GM12878 (cell line): ENCODE measurements at regions not wholly inside any gene's neighbourhood (a gene's known extent, or its start where the extent isn't known, plus 50 kb on each side); places are given as distances from the start of the nearest gene placed in this dataset.

Experiments used
- ATAC-seq: fragments of 200-7000 bp; cut with Tn5 transposase; 3 replicates; pipeline ENCODE4 v1.9.1; 2020; ENCODE audit warnings: mild to moderate bottlenecking, moderate library complexity
- BruUV-seq: library from RNA; stranded (reverse); fragments of 400-500 nt; replicated peaks from 2 replicates; lab custom pipeline; 2021; lab: Mats Ljungman, UMichigan
- CTCF ChIA-PET: fragments of 300-600 bp; sonication (Branson Sonifier 250); formaldehyde crosslinking; extraction: SDS; loops from one replicate; lab custom pipeline; 2021; ENCODE audit warnings: inconsistent platforms; lab: Yijun Ruan, JAX
- POLR2A ChIA-PET: fragments of 350-600 bp; formaldehyde crosslinking; extraction: SDS; loops from one replicate; lab custom pipeline; 2021; ENCODE audit warnings: inconsistent platforms; lab: Charles Lee
- RAD21 ChIA-PET: fragments of 300-600 bp; sonication (Branson Sonifier 250); formaldehyde crosslinking; loops from one replicate; lab custom pipeline; 2023; ENCODE audit warnings: antibody characterized with exemption; ENCODE audit not compliant: unreplicated experiment; lab: Charles Lee
- SMC1A ChIA-PET: fragments of 300-600 bp; sonication (Branson Sonifier 250); formaldehyde crosslinking; loops from one replicate; lab custom pipeline; 2023; ENCODE audit not compliant: unreplicated experiment, uncharacterized antibody; lab: Charles Lee
- DNase-seq: peaks from one replicate; pipeline ENCODE4 v3.0.0-alpha.2; 2011; ENCODE audit warnings: low read depth, low spot score
- FAIRE-seq: peaks from 3 replicates; lab custom pipeline; 2011; peaks lifted over from hg19 to GRCh38; lab: Jason Lieb, UNC
- H2AFZ ChIP-seq: 2 replicates; pipeline ENCODE4 v1.6.0; 2011; ENCODE audit warnings: low read depth, low read length, control low read depth; ENCODE audit not compliant: control insufficient read depth
- H3K27ac ChIP-seq: 2 replicates; pipeline ENCODE4 v1.5.1; 2011; ENCODE audit warnings: control low read depth; ENCODE audit not compliant: control insufficient read depth, insufficient read depth
- H3K27me3 ChIP-seq, 2 experiments: replicated peaks in 1 of 2; 2 replicates each; pipeline versions ENCODE4 v1.6.0 to v1.6.1; 2011; ENCODE audit warnings: low read length in 1 of 2; ENCODE audit not compliant: control insufficient read depth in 2 of 2, insufficient read depth in 2 of 2
- H3K36me3 ChIP-seq, 2 experiments: 2 replicates each; pipeline ENCODE4 v1.5.1; 2011; ENCODE audit warnings: low read length in 1 of 2; ENCODE audit not compliant: control insufficient read depth in 2 of 2, insufficient read depth in 2 of 2
- H3K4me1 ChIP-seq: 2 replicates; pipeline ENCODE4 v1.6.1; 2011; ENCODE audit warnings: mild to moderate bottlenecking, low read length, moderate library complexity, mixed read lengths; ENCODE audit not compliant: control insufficient read depth, insufficient read depth
- H3K4me2 ChIP-seq: 2 replicates; pipeline ENCODE4 v1.6.0; 2011; ENCODE audit warnings: control low read depth; ENCODE audit not compliant: control insufficient read depth, insufficient read depth
- H3K4me3 ChIP-seq: fragments of 200-600 bp; sonication (generic); 2 replicates; pipeline ENCODE4 v1.5.1; 2016
- H3K79me2 ChIP-seq: 2 replicates; pipeline ENCODE4 v1.6.0; 2011; ENCODE audit warnings: low read length; ENCODE audit not compliant: control insufficient read depth, insufficient read depth
- H3K9ac ChIP-seq: 2 replicates; pipeline ENCODE4 v1.8.0; 2011; ENCODE audit warnings: low read length, control low read depth, mixed read lengths; ENCODE audit not compliant: control insufficient read depth, insufficient read depth
- H3K9me3 ChIP-seq: replicated peaks from 3 replicates; pipeline ENCODE4 v1.5.1; 2011; ENCODE audit warnings: mild to moderate bottlenecking, low read length; ENCODE audit not compliant: control insufficient read depth, insufficient read depth
- H4K20me1 ChIP-seq: 2 replicates; pipeline ENCODE4 v1.6.0; 2011; ENCODE audit not compliant: control insufficient read depth, insufficient read depth
- CBFB ChIP-seq: IDR thresholded peaks from 2 replicates; pipeline ENCODE4 v1.6.1; 2016; ENCODE audit warnings: antibody characterized with exemption, low read depth
- E2F8 ChIP-seq: fragments of 450-650 bp; IDR thresholded peaks from 2 replicates; pipeline ENCODE4 v1.6.1; 2018; ENCODE audit warnings: mild to moderate bottlenecking, low read depth, moderate library complexity; ENCODE audit not compliant: partially characterized antibody
- EZH2 ChIP-seq: IDR thresholded peaks from 2 replicates; pipeline ENCODE4 v1.6.1; 2012; ENCODE audit warnings: low read depth, mild to moderate bottlenecking, control low read depth, inconsistent platforms, low read length, borderline replicate concordance; ENCODE audit not compliant: control insufficient read depth
- NBN ChIP-seq: fragments of 450-650 bp; IDR thresholded peaks from 2 replicates; pipeline ENCODE4 v1.6.1; 2016
- PBX3 ChIP-seq: IDR thresholded peaks from 2 replicates; pipeline ENCODE4 v1.6.1; 2011; ENCODE audit warnings: mild to moderate bottlenecking, low read depth, low read length, moderate library complexity; ENCODE audit not compliant: insufficient replicate concordance
- YY1 ChIP-seq: IDR thresholded peaks from 2 replicates; pipeline ENCODE4 v1.6.1; 2011; ENCODE audit warnings: low read depth, mild to moderate bottlenecking, low read length
- WGBS: methylation state at CpG from one replicate; pipeline ENCODE4 v1.1.6; 2016; ENCODE audit warnings: low lambda C conversion rate; ENCODE audit not compliant: insufficient replicate concordance, insufficient coverage; ENCODE audit errors: missing lambda C conversion rate; 5-methylcytosine and 5-hydroxymethylcytosine counted together
- in situ Hi-C: fragments of 300-500 bp; cut with MboI; formaldehyde crosslinking; loops from 9 replicates; pipeline ENCODE4 v1.14.3; 2018; ENCODE audit warnings: mixed read lengths
- intact Hi-C: fragments of 100-400 bp; cut with micrococcal nuclease; formaldehyde crosslinking; loops from one replicate; pipeline ENCODE4 v1.14.2; 2022; ENCODE audit not compliant: unreplicated experiment

- POLR2A ChIA-PET: no interaction called here
- Histone ChIP-seq H3K4me1 (no peaks in the 10 kb centered on the region), H3K9me3 (no peaks in the 10 kb centered on the region; the same call in 2 of the 3 replicates), H3K27ac (no peak overlapping the region), H3K9ac (no peak overlapping the region), H2AFZ (no peak overlapping the region), H3K4me3 (no peak overlapping the region), H3K27me3 (peaks cover 0 to 3% of the 10 kb centered on the region in 2 experiments; a peak in 1 of 4 replicates), H3K79me2 (no peaks in the 10 kb centered on the region), H3K4me2 (no peak overlapping the region), H3K36me3 (no peaks in the 10 kb centered on the region), H4K20me1 (no peaks in the 10 kb centered on the region)
- in situ Hi-C loops: no loop called here
- 10% methylated on average over 8 of the region's 8 CpGs for WGBS
- no peak for ATAC-seq
- no peak for FAIRE-seq
- no peak for DNase-seq
- no peak for TF ChIP-seq EZH2
- no peak for TF ChIP-seq YY1
- TF ChIP-seq PBX3: no peak
- no peak for TF ChIP-seq E2F8
- TF ChIP-seq CBFB: no peak
- TF ChIP-seq NBN: no peak
- BruUV-seq: no TSS peak
- SMC1A ChIA-PET: interaction anchor here (1.0 kb wide), 1 partner anchor 14 kb away, joined by 3 read pairs; no protein-coding TSS in a partner anchor
- CTCF ChIA-PET: no interaction called here
- intact Hi-C loops: no loop called here
- RAD21 ChIA-PET: no interaction called here
Observed at GRCh38 chr1:22376546-22376945, 75.1 kb upstream of the ZBTB40 start.
